Mesenchymal stem cell (in vitro differentiated cells and primary cell): ENCODE measurements at regions not wholly inside any gene's neighbourhood (a gene's known extent, or its start where the extent isn't known, plus 50 kb on each side); places are given as distances from the start of the nearest gene placed in this dataset.

Experiments
- DNase-seq: peaks from one replicate; pipeline ENCODE4 v3.0.0-alpha.2; 2013
- H2AFZ ChIP-seq: one replicate; pipeline ENCODE4 v1.6.1; 2013; ENCODE audit warnings: low read depth, mild to moderate bottlenecking, control low read depth, inconsistent platforms, low read length, moderate library complexity
- H2AK5ac ChIP-seq: 2 replicates; pipeline ENCODE4 v1.6.1; 2013; ENCODE audit warnings: low read length, moderate library complexity, mild to moderate bottlenecking, inconsistent platforms; ENCODE audit not compliant: severe bottlenecking
- H2BK120ac ChIP-seq: one replicate; pipeline ENCODE4 v1.6.1; 2013; ENCODE audit warnings: low read depth, mild to moderate bottlenecking, inconsistent platforms, low read length, moderate library complexity
- H2BK12ac ChIP-seq, 2 experiments: one replicate each; pipeline ENCODE4 v1.6.1; 2013; ENCODE audit warnings: inconsistent platforms in 2 of 2, low read length in 2 of 2, mild to moderate bottlenecking in 2 of 2, moderate library complexity in 2 of 2, control low read depth in 1 of 2
- H2BK15ac ChIP-seq: one replicate; pipeline ENCODE4 v1.6.1; 2013; ENCODE audit warnings: mild to moderate bottlenecking, low read depth, inconsistent platforms; ENCODE audit not compliant: poor library complexity, severe bottlenecking
- H2BK5ac ChIP-seq: 2 replicates; pipeline ENCODE4 v1.6.1; 2013; ENCODE audit warnings: low read depth, mild to moderate bottlenecking, low read length, control low read depth, inconsistent platforms; ENCODE audit not compliant: poor library complexity, severe bottlenecking
- H3K14ac ChIP-seq, 2 experiments: one replicate each; pipeline ENCODE4 v1.6.1; 2013; ENCODE audit warnings: inconsistent platforms in 2 of 2, low read length in 2 of 2, control low read depth in 1 of 2, mild to moderate bottlenecking in 1 of 2, moderate library complexity in 1 of 2
- H3K18ac ChIP-seq, 2 experiments: one replicate each; pipeline ENCODE4 v1.6.1; 2013; ENCODE audit warnings: inconsistent platforms in 2 of 2, low read length in 2 of 2, control low read depth in 1 of 2, low read depth in 1 of 2, mild to moderate bottlenecking in 1 of 2
- H3K23ac ChIP-seq, 2 experiments: one replicate each; pipeline ENCODE4 v1.6.1; 2013; ENCODE audit warnings: inconsistent platforms in 2 of 2, low read length in 2 of 2, mild to moderate bottlenecking in 2 of 2, moderate library complexity in 2 of 2, control low read depth in 1 of 2
- H3K27ac ChIP-seq: 2 replicates; pipeline ENCODE4 v1.5.1; 2013; ENCODE audit warnings: mild to moderate bottlenecking, moderate library complexity, low read length, control low read depth, inconsistent platforms; ENCODE audit not compliant: poor library complexity, severe bottlenecking
- H3K27me3 ChIP-seq, 2 experiments: 2 replicates each; pipeline versions ENCODE4 v1.6.1 to v1.7.0; 2013; ENCODE audit warnings: low read length in 2 of 2, mild to moderate bottlenecking in 2 of 2, moderate library complexity in 2 of 2, control low read depth in 1 of 2, inconsistent platforms in 1 of 2; ENCODE audit not compliant: control insufficient read depth in 1 of 2, insufficient read depth in 1 of 2
- H3K36me3 ChIP-seq, 2 experiments: 2 replicates each; pipeline versions ENCODE4 v1.6.1 to v1.7.0; 2013; ENCODE audit warnings: low read length in 2 of 2, control low read depth in 1 of 2, inconsistent platforms in 1 of 2, low read depth in 1 of 2, mild to moderate bottlenecking in 1 of 2; ENCODE audit not compliant: insufficient read depth in 2 of 2, control insufficient read depth in 1 of 2
- H3K4ac ChIP-seq, 2 experiments: one replicate each; pipeline ENCODE4 v1.6.1; 2013; ENCODE audit warnings: inconsistent platforms in 2 of 2, low read length in 2 of 2, mild to moderate bottlenecking in 2 of 2, moderate library complexity in 2 of 2, control low read depth in 1 of 2, low read depth in 1 of 2
- H3K4me1 ChIP-seq: 2 replicates; pipeline ENCODE4 v1.6.1; 2013; ENCODE audit warnings: low read depth, low read length, control low read depth; ENCODE audit not compliant: control insufficient read depth, insufficient read depth
- H3K4me2 ChIP-seq: 2 replicates; pipeline ENCODE4 v1.6.1; 2013; ENCODE audit warnings: low read length, mild to moderate bottlenecking, inconsistent platforms; ENCODE audit not compliant: poor library complexity, severe bottlenecking
- H3K4me3 ChIP-seq, 2 experiments: 2 replicates each; pipeline versions ENCODE4 v1.5.1 to v1.7.0; 2013; ENCODE audit warnings: low read length in 2 of 2, mild to moderate bottlenecking in 2 of 2, control low read depth in 1 of 2, low read depth in 1 of 2; ENCODE audit not compliant: insufficient read depth in 1 of 2
- H3K79me1 ChIP-seq: replicated peaks from 2 replicates; pipeline ENCODE4 v1.6.1; 2013; ENCODE audit warnings: mild to moderate bottlenecking, control low read depth, low read length, inconsistent platforms; ENCODE audit not compliant: poor library complexity, severe bottlenecking
- H3K9ac ChIP-seq: 2 replicates; pipeline ENCODE4 v1.7.0; 2013; ENCODE audit warnings: mild to moderate bottlenecking, low read length, moderate library complexity
- H3K9me3 ChIP-seq: 2 replicates; pipeline ENCODE4 v1.7.0; 2013; ENCODE audit warnings: mild to moderate bottlenecking, low read length; ENCODE audit not compliant: control insufficient read depth
- H4K8ac ChIP-seq: one replicate; pipeline ENCODE4 v1.6.1; 2013; ENCODE audit warnings: inconsistent platforms, mild to moderate bottlenecking, low read length, moderate library complexity
- H4K91ac ChIP-seq: one replicate; pipeline ENCODE4 v1.6.1; 2013; ENCODE audit warnings: mild to moderate bottlenecking, low read length, inconsistent platforms
- WGBS: methylation state at CpG from one replicate; pipeline ENCODE4 v1.1.7; 2013; ENCODE audit warnings: mixed read lengths; 5-methylcytosine and 5-hydroxymethylcytosine counted together

DNA sequence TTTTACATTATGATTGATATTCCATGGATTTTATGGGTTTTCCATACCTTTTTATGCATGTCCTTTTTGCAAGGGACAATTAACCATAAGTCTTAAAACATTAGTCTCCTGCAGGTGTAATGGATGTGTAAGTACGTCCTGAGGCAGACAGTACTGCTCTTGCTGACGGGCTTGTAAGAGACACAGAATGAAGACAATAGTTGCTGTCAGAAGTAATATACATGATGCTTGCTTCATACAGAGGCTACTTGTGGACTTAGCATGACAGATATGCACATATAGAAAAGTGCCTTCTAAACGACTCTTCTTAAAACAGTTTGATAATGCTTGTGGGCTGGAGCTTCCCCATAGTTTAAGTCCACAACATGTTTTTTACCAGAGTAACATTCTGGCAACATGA lies 182.7 kb downstream of the SPATA31D1 start:
- WGBS, result 96% methylated on average over 2 of the region's 3 CpGs
- Histone ChIP-seq H3K9me3 (no peaks in the 10 kb centered on the region), H3K9ac (no peak overlapping the region), H3K36me3 (no peaks in the 10 kb centered on the region), H4K91ac (no peak overlapping the region), H3K4me3 (no peak overlapping the region), H3K18ac (no peak overlapping the region), H3K79me1 (no peaks in the 10 kb centered on the region), H3K27me3 (no peaks in the 10 kb centered on the region), H3K4ac (no peak overlapping the region), H4K8ac (no peak overlapping the region), H3K27ac (no peak overlapping the region), H2BK5ac (no peak overlapping the region), H2AFZ (no peak overlapping the region), H2BK12ac (no peak overlapping the region), H2BK120ac (no peak overlapping the region), H3K23ac (no peak overlapping the region), H3K4me2 (no peak overlapping the region), H3K14ac (no peak overlapping the region), H3K4me1 (no peaks in the 10 kb centered on the region), H2BK15ac (no peak overlapping the region), H2AK5ac (no peak overlapping the region)
- DNase-seq, result no peak

GRCh38 chr9:82180711-82181110 lies 192.1 kb downstream of the SPATA31D1 start:
- Histone ChIP-seq H3K4me3 (no peak overlapping the region), H3K23ac (no peak overlapping the region), H3K9ac (no peak overlapping the region), H3K79me1 (no peaks in the 10 kb centered on the region), H2BK15ac (no peak overlapping the region), H3K4me1 (no peaks in the 10 kb centered on the region), H3K9me3 (no peaks in the 10 kb centered on the region), H3K36me3 (no peaks in the 10 kb centered on the region), H2BK120ac (no peak overlapping the region), H3K27ac (no peak overlapping the region), H2AK5ac (no peak overlapping the region), H2BK5ac (no peak overlapping the region), H2AFZ (no peak overlapping the region), H3K4ac (no peak overlapping the region), H4K91ac (no peak overlapping the region), H3K27me3 (no peaks in the 10 kb centered on the region), H3K14ac (no peak overlapping the region), H3K4me2 (no peak overlapping the region), H2BK12ac (no peak overlapping the region), H4K8ac (no peak overlapping the region), H3K18ac (no peak overlapping the region)
- WGBS, result 75% methylated on average over 1 of the region's 1 CpG
- DNase-seq, result no peak

- Histone ChIP-seq H3K4me1 (no peaks in the 10 kb centered on the region), H3K4ac (no peak overlapping the region), H2BK12ac (no peak overlapping the region), H2BK5ac (no peak overlapping the region), H2AFZ (no peak overlapping the region), H4K91ac (no peak overlapping the region), H3K18ac (no peak overlapping the region), H3K27me3 (no peaks in the 10 kb centered on the region), H2BK15ac (no peak overlapping the region), H3K14ac (no peak overlapping the region), H3K79me1 (no peaks in the 10 kb centered on the region), H2AK5ac (no peak overlapping the region), H3K4me3 (no peak overlapping the region), H3K4me2 (no peak overlapping the region), H2BK120ac (no peak overlapping the region), H3K23ac (no peak overlapping the region), H3K9ac (no peak overlapping the region), H3K27ac (no peak overlapping the region), H3K36me3 (no peaks in the 10 kb centered on the region), H3K9me3 (no peaks in the 10 kb centered on the region), H4K8ac (no peak overlapping the region)
- DNase-seq, result no peak
These were observed 194.7 kb downstream of the SPATA31D1 start for GRCh38 chr9:82183181-82183860.

- Histone ChIP-seq H3K4me2 (no peak overlapping the region), H2BK120ac (no peak overlapping the region), H3K9me3 (no peaks in the 10 kb centered on the region), H4K91ac (no peak overlapping the region), H2BK15ac (no peak overlapping the region), H3K9ac (no peak overlapping the region), H3K27ac (no peak overlapping the region), H3K27me3 (no peaks in the 10 kb centered on the region), H2BK5ac (no peak overlapping the region), H4K8ac (no peak overlapping the region), H3K18ac (no peak overlapping the region), H3K79me1 (no peaks in the 10 kb centered on the region), H3K23ac (no peak overlapping the region), H2AK5ac (no peak overlapping the region), H3K14ac (no peak overlapping the region), H3K4me1 (no peaks in the 10 kb centered on the region), H3K36me3 (no peaks in the 10 kb centered on the region), H3K4me3 (no peak overlapping the region), H2BK12ac (no peak overlapping the region), H2AFZ (no peak overlapping the region), H3K4ac (no peak overlapping the region)
- 95% methylated on average over 3 of the region's 3 CpGs for WGBS
- no peak for DNase-seq
These were observed 196.0 kb downstream of the SPATA31D1 start for GRCh38 chr9:82184524-82184923.
